ENCODE measurements at regions not wholly inside any gene's neighbourhood (a gene's known extent, or its start where the extent isn't known, plus 50 kb on each side); places are given as distances from the start of the nearest gene placed in this dataset.

DNA sequence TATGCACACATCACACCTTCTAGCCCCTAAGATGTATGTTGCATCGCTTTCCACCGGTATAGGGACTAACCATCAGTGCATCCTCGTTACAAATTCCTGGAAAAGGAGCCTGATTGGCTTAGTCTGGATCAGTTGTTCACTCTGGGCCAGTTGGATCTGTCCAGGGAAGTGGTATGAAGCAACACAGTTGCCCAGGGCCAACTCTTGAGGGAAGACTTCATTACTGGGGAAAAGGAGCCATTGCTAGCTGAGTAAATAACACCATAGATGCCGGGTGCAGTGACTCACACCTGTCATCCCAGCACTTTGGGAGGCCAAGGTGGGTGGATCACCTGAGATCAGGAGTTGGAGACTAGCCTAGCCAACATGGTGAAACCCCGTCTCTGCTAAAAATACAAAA, 275.2 kb upstream of the RBFOX1 start:
- no peak overlapping the region for H3K27ac ChIP-seq
- H3K36me3 ChIP-seq = no peaks in the 10 kb centered on the region
- no peaks in the 10 kb centered on the region for H3K27me3 ChIP-seq
- no peaks in the 10 kb centered on the region for H3K9me3 ChIP-seq
- no peak for TF ChIP-seq POLR2A (IDR thresholded peaks at IDR 0.05)
- TF ChIP-seq, protein P1, sequence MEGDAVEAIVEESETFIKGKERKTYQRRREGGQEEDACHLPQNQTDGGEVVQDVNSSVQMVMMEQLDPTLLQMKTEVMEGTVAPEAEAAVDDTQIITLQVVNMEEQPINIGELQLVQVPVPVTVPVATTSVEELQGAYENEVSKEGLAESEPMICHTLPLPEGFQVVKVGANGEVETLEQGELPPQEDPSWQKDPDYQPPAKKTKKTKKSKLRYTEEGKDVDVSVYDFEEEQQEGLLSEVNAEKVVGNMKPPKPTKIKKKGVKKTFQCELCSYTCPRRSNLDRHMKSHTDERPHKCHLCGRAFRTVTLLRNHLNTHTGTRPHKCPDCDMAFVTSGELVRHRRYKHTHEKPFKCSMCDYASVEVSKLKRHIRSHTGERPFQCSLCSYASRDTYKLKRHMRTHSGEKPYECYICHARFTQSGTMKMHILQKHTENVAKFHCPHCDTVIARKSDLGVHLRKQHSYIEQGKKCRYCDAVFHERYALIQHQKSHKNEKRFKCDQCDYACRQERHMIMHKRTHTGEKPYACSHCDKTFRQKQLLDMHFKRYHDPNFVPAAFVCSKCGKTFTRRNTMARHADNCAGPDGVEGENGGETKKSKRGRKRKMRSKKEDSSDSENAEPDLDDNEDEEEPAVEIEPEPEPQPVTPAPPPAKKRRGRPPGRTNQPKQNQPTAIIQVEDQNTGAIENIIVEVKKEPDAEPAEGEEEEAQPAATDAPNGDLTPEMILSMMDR (IDR thresholded peaks at IDR 0.05) = no peak
- H3K4me3 ChIP-seq = no peak overlapping the region
- intact Hi-C loops (cut with DNase I) = no loop called here
- ATAC-seq (no peak), DNase-seq (no peak)
- WGBS, 4 donors = 71 to 87% (median 77%) methylated on average over 5 of the region's 5 CpGs
- H3K4me1 ChIP-seq = no peaks in the 10 kb centered on the region

DNA sequence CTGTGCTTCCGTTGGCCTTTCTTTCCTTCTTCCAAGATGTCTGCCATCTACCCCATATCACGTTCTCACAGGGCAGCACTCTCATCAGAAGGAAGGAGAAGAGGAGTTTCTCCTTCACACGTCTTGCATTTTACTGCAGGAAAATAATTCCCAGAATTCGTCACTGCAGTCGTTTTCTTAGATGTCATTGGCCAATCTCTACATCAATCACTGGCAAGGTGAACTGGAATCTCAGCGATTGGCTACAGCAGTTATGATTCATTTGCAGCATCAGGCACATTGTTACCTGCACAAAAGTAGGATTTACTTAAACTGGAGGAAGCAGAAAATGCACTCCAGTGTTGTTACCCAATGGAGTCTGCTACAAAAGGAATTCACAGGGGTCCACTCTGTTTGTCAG, 277.2 kb upstream of the RBFOX1 start:
- TF ChIP-seq POLR2A (IDR thresholded peaks at IDR 0.05) = no peak
- TF ChIP-seq, protein P1 (IDR thresholded peaks at IDR 0.05) = no peak
- 59 to 78% (median 70%) methylated on average over 6 of the region's 6 CpGs for WGBS, 4 donors
- Histone ChIP-seq H3K4me1 (no peaks in the 10 kb centered on the region), H3K36me3 (no peaks in the 10 kb centered on the region), H3K4me3 (no peak overlapping the region), H3K9me3 (no peaks in the 10 kb centered on the region), H3K27ac (no peak overlapping the region), H3K27me3 (no peaks in the 10 kb centered on the region)
- intact Hi-C loops (cut with DNase I) = no loop called here
- no peak for DNase-seq
- ATAC-seq = no peak

DNA sequence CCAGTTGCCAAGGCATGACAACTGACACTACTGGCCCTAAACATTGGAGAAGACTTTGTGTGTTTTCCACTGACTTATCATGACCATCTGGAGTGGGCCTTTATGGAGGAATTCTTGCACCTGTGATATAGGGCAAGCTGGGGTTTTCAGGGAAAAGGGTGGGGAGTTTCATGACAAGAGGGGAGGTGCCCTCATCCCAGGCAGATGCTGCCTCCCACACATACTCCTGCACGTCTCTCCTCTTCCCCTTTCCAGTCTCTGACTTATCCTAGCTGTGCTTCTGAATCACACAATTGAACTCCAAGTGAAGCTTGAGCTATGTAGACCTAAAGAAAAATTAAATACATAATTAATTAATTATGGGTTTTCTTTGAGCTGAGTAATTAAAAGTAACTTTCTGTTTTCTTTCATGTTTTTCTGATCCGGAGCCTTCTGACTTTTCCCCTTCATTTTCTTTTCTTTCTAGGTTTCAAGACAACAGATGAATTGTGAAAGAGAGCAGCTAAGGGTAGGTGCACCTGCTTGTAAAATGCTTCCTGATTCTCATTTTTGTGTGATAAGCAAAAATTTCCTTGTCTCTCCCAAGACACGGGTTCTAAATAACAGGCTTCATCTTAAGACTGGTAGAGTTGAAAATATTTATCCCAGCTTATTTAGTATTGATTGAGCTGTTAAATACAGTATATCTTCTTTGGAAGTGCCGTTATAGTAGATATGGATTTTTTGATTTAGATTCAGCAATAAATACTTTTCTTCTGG, 280.9 kb upstream of the RBFOX1 start:
- TF ChIP-seq, protein P1 (IDR thresholded peaks at IDR 0.05) = no peak
- no peak for TF ChIP-seq POLR2A (IDR thresholded peaks at IDR 0.05)
- Histone ChIP-seq H3K27ac (no peak overlapping the region), H3K4me3 (no peak overlapping the region), H3K27me3 (peaks cover 0 to 4% (median 0%) of the 10 kb centered on the region in 9 donors), H3K36me3 (no peaks in the 10 kb centered on the region), H3K9me3 (peaks cover 0 to 14% (median 0%) of the 10 kb centered on the region in 12 donors), H3K4me1 (no peaks in the 10 kb centered on the region)
- DNase-seq (no peak), ATAC-seq (no peak)
- WGBS, 4 donors = 63 to 68% (median 66%) methylated on average over 4 of the region's 4 CpGs
- intact Hi-C loops (cut with DNase I) = no loop called here

DNA sequence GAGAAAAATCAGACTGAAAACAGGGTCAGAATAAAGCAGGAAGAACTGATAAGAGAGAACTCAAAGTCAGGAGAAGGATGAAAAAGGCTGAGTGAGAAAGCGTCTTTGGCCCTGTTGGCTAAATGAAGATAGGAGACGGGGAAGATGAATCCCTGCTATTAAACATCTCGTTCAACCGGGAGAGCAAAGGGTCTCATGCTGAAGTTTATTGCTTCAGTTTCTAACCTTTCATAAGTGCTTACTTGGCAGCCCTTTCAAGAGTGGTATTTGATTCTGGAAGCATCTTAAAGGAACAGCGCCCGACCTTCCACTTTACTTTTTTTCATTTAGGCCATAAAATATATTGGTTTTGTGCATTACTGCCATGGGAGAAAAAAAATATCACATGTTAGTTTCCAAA, 288.3 kb upstream of the RBFOX1 start:
- Histone ChIP-seq H3K36me3 (no peaks in the 10 kb centered on the region), H3K9me3 (peaks cover 0 to 14% (median 0%) of the 10 kb centered on the region in 12 donors), H3K4me1 (no peaks in the 10 kb centered on the region), H3K4me3 (no peak overlapping the region), H3K27ac (no peak overlapping the region), H3K27me3 (peaks cover 0 to 9% (median 0%) of the 10 kb centered on the region in 9 donors)
- ATAC-seq (no peak), DNase-seq (no peak)
- intact Hi-C loops (cut with DNase I) = no loop called here
- 54 to 61% (median 57%) methylated on average over 6 of the region's 6 CpGs for WGBS, 4 donors
- TF ChIP-seq, protein P1 (IDR thresholded peaks at IDR 0.05) = no peak
- TF ChIP-seq POLR2A (IDR thresholded peaks at IDR 0.05) = no peak

All from heart left ventricle (tissue), 16 donors.